Colonic mucosa (tissue), 4 donors: ENCODE measurements at regions not wholly inside any gene's neighbourhood (a gene's known extent, or its start where the extent isn't known, plus 50 kb on each side); places are given as distances from the start of the nearest gene placed in this dataset.

Experiments
- DNase-seq: peaks from one replicate; pipeline ENCODE4 v3.0.0-alpha.2; 2020
- H3K27ac ChIP-seq: fragments of 200-600 bp; one replicate; pipeline ENCODE4 v1.8.0; 2021
- H3K27me3 ChIP-seq: fragments of 200-600 bp; one replicate; pipeline ENCODE4 v1.8.0; 2021
- H3K36me3 ChIP-seq: fragments of 200-600 bp; one replicate; pipeline ENCODE4 v1.8.0; 2021
- H3K4me1 ChIP-seq: fragments of 200-600 bp; one replicate; pipeline ENCODE4 v1.8.0; 2021; ENCODE audit warnings: mild to moderate bottlenecking
- H3K4me3 ChIP-seq: fragments of 200-600 bp; one replicate; pipeline ENCODE4 v1.8.0; 2021
- H3K9ac ChIP-seq, 2 donors: one replicate each; pipeline ENCODE4 v1.7.0; 2013; ENCODE audit warnings: control low read depth in 2 of 2, low read depth in 2 of 2, low read length in 2 of 2
- H3K9me3 ChIP-seq: fragments of 200-600 bp; one replicate; pipeline ENCODE4 v1.8.0; 2021
- CTCF ChIP-seq: fragments of 200-600 bp; IDR thresholded peaks from one replicate; pipeline ENCODE4 v1.8.0; 2022; ENCODE audit warnings: antibody characterized with exemption, mild to moderate bottlenecking
- intact Hi-C: fragments of 100-400 bp; cut with DNase I; formaldehyde crosslinking; loops from one replicate; pipeline ENCODE4 v1.14.1; 2022
- donor health status: healthy.
- donor health status: DM: no; HTN: no; CAD: no.
- donor health status: DM: no; HTN: no; CAD: no.

DNA sequence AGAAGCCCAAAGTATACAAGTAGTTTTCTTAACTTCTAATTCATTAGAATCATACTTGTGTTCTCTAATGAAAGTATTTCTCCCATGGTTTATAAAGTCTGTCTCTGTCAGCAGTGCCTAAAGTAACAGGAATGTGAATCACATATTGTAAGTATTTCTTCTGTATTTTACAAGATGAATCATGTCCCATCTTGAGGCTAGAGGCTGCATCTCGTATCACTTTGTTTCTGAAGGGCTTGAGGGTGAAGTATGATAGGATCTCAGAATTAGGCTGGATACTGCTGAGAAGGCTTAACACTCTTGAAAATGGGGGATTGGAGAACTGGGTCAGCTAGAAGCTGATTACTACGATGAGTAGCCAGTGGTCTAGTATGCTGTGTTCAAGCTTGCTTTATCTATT is 242.2 kb upstream of the ACTBL2 start:
- Histone ChIP-seq H3K36me3 (no peaks in the 10 kb centered on the region), H3K9me3 (no peaks in the 10 kb centered on the region), H3K27ac (no peak overlapping the region), H3K4me1 (no peaks in the 10 kb centered on the region), H3K27me3 (no peaks in the 10 kb centered on the region), H3K9ac (no peak overlapping the region), H3K4me3 (no peak overlapping the region)
- TF ChIP-seq CTCF = no peak
- no peak for DNase-seq
- intact Hi-C loops = no loop called here

DNA sequence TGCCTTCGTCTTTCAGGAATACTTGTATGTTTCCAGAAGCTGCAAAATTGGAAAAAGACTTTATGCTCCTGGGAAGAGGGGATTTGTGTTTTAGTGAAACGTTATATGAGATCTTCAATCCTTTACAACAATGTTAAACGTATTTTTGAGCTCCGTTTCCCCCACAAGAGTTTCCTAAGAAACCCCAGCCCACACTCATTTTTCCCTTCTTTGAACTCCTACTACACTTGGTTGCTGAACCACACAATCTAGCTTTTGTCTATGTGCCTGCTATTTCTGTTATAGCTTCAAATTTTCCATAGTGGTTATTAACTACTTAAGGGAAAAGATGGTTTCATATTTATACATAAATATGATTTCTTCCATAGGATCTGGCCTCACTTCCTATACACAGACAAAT is 238.6 kb upstream of the ACTBL2 start:
- Histone ChIP-seq H3K27ac (no peak overlapping the region), H3K27me3 (no peaks in the 10 kb centered on the region), H3K4me1 (no peaks in the 10 kb centered on the region), H3K9ac (no peak overlapping the region), H3K36me3 (no peaks in the 10 kb centered on the region), H3K9me3 (no peaks in the 10 kb centered on the region), H3K4me3 (no peak overlapping the region)
- intact Hi-C loops = no loop called here
- TF ChIP-seq CTCF = no peak
- DNase-seq = no peak

DNA sequence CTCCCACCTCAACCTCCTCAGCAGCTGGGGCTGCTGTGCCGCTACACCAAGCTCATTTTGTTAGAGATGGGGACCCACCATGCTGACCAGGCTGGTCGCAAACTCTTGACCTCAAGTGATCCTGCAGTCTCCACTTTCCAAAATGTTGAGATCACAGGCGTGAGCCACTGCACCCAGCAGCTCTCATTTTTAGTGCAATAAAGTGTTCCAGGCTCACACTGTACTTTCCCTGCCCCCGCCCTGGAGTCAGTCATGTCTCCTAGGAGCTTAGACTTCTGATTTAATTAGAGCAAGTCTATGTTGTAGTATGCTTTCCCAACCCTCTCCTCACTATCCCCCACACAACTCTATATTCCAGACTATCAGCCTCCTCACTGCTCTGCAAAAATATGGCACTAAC is 238.0 kb upstream of the ACTBL2 start:
- no peaks in the 10 kb centered on the region for H3K9me3 ChIP-seq
- H3K4me1 ChIP-seq = no peaks in the 10 kb centered on the region
- intact Hi-C loops = no loop called here
- no peak overlapping the region for H3K27ac ChIP-seq
- no peak overlapping the region for H3K4me3 ChIP-seq
- no peaks in the 10 kb centered on the region for H3K27me3 ChIP-seq
- no peaks in the 10 kb centered on the region for H3K36me3 ChIP-seq
- no peak for TF ChIP-seq CTCF
- no peak overlapping the region for H3K9ac ChIP-seq
- no peak for DNase-seq

- Histone ChIP-seq H3K4me1 (no peaks in the 10 kb centered on the region), H3K9ac (no peak overlapping the region), H3K9me3 (no peaks in the 10 kb centered on the region), H3K27ac (no peak overlapping the region), H3K4me3 (no peak overlapping the region), H3K27me3 (no peaks in the 10 kb centered on the region), H3K36me3 (no peaks in the 10 kb centered on the region)
- no peak for DNase-seq
- no peak for TF ChIP-seq CTCF
- intact Hi-C loops = no loop called here
These were observed 236.6 kb upstream of the ACTBL2 start for GRCh38 chr5:57719216-57719615.

DNA sequence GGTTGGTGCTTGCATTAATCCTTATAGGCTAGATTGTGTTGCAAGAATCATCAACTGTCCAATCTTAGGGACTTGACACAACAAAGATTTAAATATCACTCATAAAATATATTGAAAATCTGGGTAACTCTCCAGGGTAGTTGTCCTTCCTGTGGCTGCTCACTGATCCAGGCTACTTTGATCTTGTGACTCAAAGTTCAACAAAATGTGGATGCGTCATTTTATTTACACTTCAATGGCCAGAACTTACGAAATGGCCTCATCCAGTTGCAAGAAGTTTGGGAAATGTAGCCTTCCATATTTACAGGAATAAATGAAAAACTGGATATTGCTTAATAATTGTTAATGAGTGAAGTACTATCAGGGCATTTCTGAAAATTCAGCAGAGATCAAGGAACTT is 235.5 kb upstream of the ACTBL2 start:
- Histone ChIP-seq H3K4me3 (no peak overlapping the region), H3K9me3 (no peaks in the 10 kb centered on the region), H3K27ac (no peak overlapping the region), H3K9ac (no peak overlapping the region), H3K27me3 (no peaks in the 10 kb centered on the region), H3K4me1 (no peaks in the 10 kb centered on the region), H3K36me3 (no peaks in the 10 kb centered on the region)
- intact Hi-C loops = no loop called here
- no peak for TF ChIP-seq CTCF
- DNase-seq = no peak

DNA sequence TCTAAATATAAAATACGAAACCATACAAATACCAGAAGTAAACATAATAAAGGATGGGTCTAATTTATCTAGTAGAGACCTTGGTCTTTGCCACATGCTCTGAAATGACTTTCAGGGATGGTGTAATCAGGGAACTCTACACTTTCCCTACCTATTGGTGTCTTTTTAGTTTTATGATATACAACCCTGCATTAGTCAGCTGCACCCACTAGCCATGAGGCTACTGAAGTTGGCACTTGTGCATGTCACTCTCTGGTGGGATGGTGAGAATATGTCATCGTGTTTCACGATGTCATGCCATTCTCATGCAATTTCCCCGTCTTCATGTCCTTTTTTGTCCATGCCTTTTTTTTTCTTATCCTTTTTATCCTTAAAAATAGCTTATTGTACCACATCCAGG is 234.9 kb upstream of the ACTBL2 start:
- no peak for DNase-seq

More for the DNA sequence above, 234.9 kb upstream of the ACTBL2 start:
- H3K4me1 ChIP-seq = no peaks in the 10 kb centered on the region
- TF ChIP-seq CTCF = no peak
- no peak overlapping the region for H3K4me3 ChIP-seq
- intact Hi-C loops = no loop called here
- H3K27ac ChIP-seq = no peak overlapping the region
- no peaks in the 10 kb centered on the region for H3K9me3 ChIP-seq
- H3K27me3 ChIP-seq = no peaks in the 10 kb centered on the region
- no peaks in the 10 kb centered on the region for H3K36me3 ChIP-seq
- H3K9ac ChIP-seq = no peak overlapping the region
